ENCODE measurements at regions not wholly inside any gene's neighbourhood (a gene's known extent, or its start where the extent isn't known, plus 50 kb on each side); places are given as distances from the start of the nearest gene placed in this dataset.

- no peak for DNase-seq (ENCODE audit: low spot score)
Measured at GRCh38 chr12:58980768-58981167, 60.5 kb upstream of the LRIG3 start.

GRCh38 chr12:58978717-58979116 lies 58.4 kb upstream of the LRIG3 start:
- no peak for DNase-seq (ENCODE audit: low spot score)

- DNase-seq (ENCODE audit: low spot score): no peak
Measured at GRCh38 chr12:58977476-58977875, 57.2 kb upstream of the LRIG3 start.

GRCh38 chr12:58976146-58976545 lies 55.8 kb upstream of the LRIG3 start:
- no peak for DNase-seq (ENCODE audit: low spot score)

Measured in HuH-7 (cell line).